Stomach (tissue), 4 donors: ENCODE measurements at regions not wholly inside any gene's neighbourhood (a gene's known extent, or its start where the extent isn't known, plus 50 kb on each side); places are given as distances from the start of the nearest gene placed in this dataset.

Experiments
- CTCF ChIP-seq, 7 experiments: fragments of 450-650 bp in 4 of 7; fragments of 200-600 bp in 3 of 7; sonication (generic) in 3 of 7; IDR thresholded peaks; one replicate each; pipeline ENCODE4 v1.5.1; 2016 to 2019; ENCODE audit warnings: antibody characterized with exemption in 7 of 7, control low read depth in 2 of 7, mild to moderate bottlenecking in 1 of 7
- POLR2A ChIP-seq, 4 donors: fragments of 450-650 bp; IDR thresholded peaks; one replicate each; pipeline ENCODE4 v1.6.1; 2016; ENCODE audit warnings: antibody characterized with exemption in 4 of 4, control low read depth in 2 of 4, mild to moderate bottlenecking in 1 of 4, moderate library complexity in 1 of 4
- POLR2AphosphoS5 ChIP-seq, 3 donors: sonication (generic); formaldehyde crosslinking; IDR thresholded peaks; one replicate each; pipeline ENCODE4 v1.6.1; 2016; ENCODE audit warnings: antibody characterized with exemption in 3 of 3

GRCh38 chr13:74288361-74288911 lies 154.2 kb upstream of the KLF12 start:
- no peak for TF ChIP-seq CTCF (IDR thresholded peaks at IDR 0.05)
- no peak for TF ChIP-seq POLR2AphosphoS5 (IDR thresholded peaks at IDR 0.05)
- TF ChIP-seq POLR2A (IDR thresholded peaks at IDR 0.05): no peak
